HEK293T (cell line): ENCODE measurements at regions not wholly inside any gene's neighbourhood (a gene's known extent, or its start where the extent isn't known, plus 50 kb on each side); places are given as distances from the start of the nearest gene placed in this dataset.
"Not testable (repeated sequence)": the region's sequence is repeated elsewhere in the genome, so short reads cannot be mapped to it uniquely, and the experiment has no call there.

Experiments used
- CTCF ChIA-PET: fragments of 350-600 bp; formaldehyde crosslinking; extraction: SDS; loops from one replicate; lab custom pipeline; 2021; ENCODE audit warnings: antibody characterized with exemption, inconsistent platforms; lab: Yijun Ruan, JAX
- POLR2A ChIA-PET: fragments of 350-600 bp; formaldehyde crosslinking; extraction: SDS; loops from one replicate; lab custom pipeline; 2020; ENCODE audit warnings: antibody characterized with exemption, inconsistent platforms; lab: Yijun Ruan, JAX
- DNase-seq: peaks from one replicate; pipeline ENCODE4 v3.0.0; 2012; ENCODE audit warnings: mixed read lengths; ENCODE audit errors: extremely low spot score
- ARNT ChIP-seq: fragments of 450-650 bp; IDR thresholded peaks from 2 replicates; pipeline ENCODE4 v1.6.1; 2017; ENCODE audit warnings: mild to moderate bottlenecking
- BHLHE40 ChIP-seq: fragments of 450-650 bp; IDR thresholded peaks from 2 replicates; pipeline ENCODE4 v1.6.1; 2016; ENCODE audit warnings: mild to moderate bottlenecking, moderate library complexity, borderline replicate concordance
- CTBP1 ChIP-seq: fragments of 450-650 bp; IDR thresholded peaks from 2 replicates; pipeline ENCODE4 v1.6.1; 2016; ENCODE audit warnings: borderline replicate concordance
- ELF4 ChIP-seq: fragments of 450-650 bp; IDR thresholded peaks from 2 replicates; pipeline ENCODE4 v1.6.1; 2017; ENCODE audit warnings: antibody characterized with exemption
- FOXA1 ChIP-seq: fragments of 450-650 bp; IDR thresholded peaks from 2 replicates; pipeline ENCODE4 v1.6.1; 2016; ENCODE audit warnings: mild to moderate bottlenecking
- FOXK2 ChIP-seq: fragments of 450-650 bp; IDR thresholded peaks from 2 replicates; pipeline ENCODE4 v1.6.1; 2016; ENCODE audit warnings: mild to moderate bottlenecking
- FOXM1 ChIP-seq: fragments of 450-650 bp; IDR thresholded peaks from 2 replicates; pipeline ENCODE4 v1.6.1; 2017; ENCODE audit warnings: mild to moderate bottlenecking, borderline replicate concordance
- HDGF ChIP-seq: fragments of 450-650 bp; IDR thresholded peaks from 2 replicates; pipeline ENCODE4 v1.6.1; 2017; ENCODE audit warnings: antibody characterized with exemption, borderline replicate concordance
- L3MBTL2 ChIP-seq: fragments of 450-650 bp; conservative IDR thresholded peaks from 2 replicates; pipeline ENCODE4 v1.6.1; 2016; ENCODE audit warnings: mild to moderate bottlenecking
- LEF1 ChIP-seq: fragments of 450-650 bp; IDR thresholded peaks from 2 replicates; pipeline ENCODE4 v1.6.1; 2017; ENCODE audit warnings: mild to moderate bottlenecking, borderline replicate concordance
- NFRKB ChIP-seq: fragments of 450-650 bp; IDR thresholded peaks from 2 replicates; pipeline ENCODE4 v1.6.1; 2016; ENCODE audit warnings: mild to moderate bottlenecking, moderate library complexity
- PKNOX1 ChIP-seq: fragments of 450-650 bp; IDR thresholded peaks from 2 replicates; pipeline ENCODE4 v1.6.1; 2016
- SP1 ChIP-seq: fragments of 450-650 bp; IDR thresholded peaks from 2 replicates; pipeline ENCODE4 v1.6.1; 2017
- SUZ12 ChIP-seq: fragments of 450-650 bp; IDR thresholded peaks from 2 replicates; pipeline ENCODE4 v1.6.1; 2016; ENCODE audit warnings: mild to moderate bottlenecking
- TARDBP ChIP-seq: fragments of 450-650 bp; IDR thresholded peaks from 2 replicates; pipeline ENCODE4 v1.6.1; 2016
- ZNF384 ChIP-seq: fragments of 450-650 bp; IDR thresholded peaks from 2 replicates; pipeline ENCODE4 v1.6.1; 2016

GRCh38 chr1:95532335-95532734 lies 298.3 kb downstream of the RWDD3 start:
- CTCF ChIA-PET = no interaction called here
- TF ChIP-seq FOXK2 = no peak
- no peak for TF ChIP-seq HDGF
- no peak for TF ChIP-seq BHLHE40
- TF ChIP-seq ZNF384 = no peak
- no peak for DNase-seq
- POLR2A ChIA-PET = no interaction called here

GRCh38 chr1:95534985-95535384 lies 301.0 kb downstream of the RWDD3 start:
- POLR2A ChIA-PET = no interaction called here
- TF ChIP-seq HDGF = no peak
- CTCF ChIA-PET = no interaction called here
- DNase-seq = no peak

DNA sequence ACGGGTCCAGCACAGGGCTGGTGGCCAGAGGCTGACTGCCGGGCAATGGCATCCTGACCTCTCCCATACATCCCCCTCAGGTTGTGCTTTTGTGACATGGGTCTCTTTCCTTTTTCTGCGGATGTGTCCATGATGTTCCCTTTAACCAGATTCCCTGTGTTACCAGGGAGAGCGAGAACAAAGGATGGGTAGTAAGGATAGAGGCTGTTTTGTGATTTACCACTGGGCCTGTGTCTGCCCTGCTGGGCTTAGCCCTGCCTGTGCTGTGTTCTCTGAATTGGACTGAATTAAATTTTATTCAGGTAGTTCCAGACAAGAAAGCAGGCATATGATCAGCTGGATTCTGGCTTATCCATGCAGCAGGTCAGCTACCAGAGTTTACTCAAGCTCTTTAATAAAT lies 301.6 kb downstream of the RWDD3 start:
- CTCF ChIA-PET = no interaction called here
- DNase-seq = no peak
- POLR2A ChIA-PET = no interaction called here
- no peak for TF ChIP-seq SUZ12
- TF ChIP-seq NFRKB = no peak
- TF ChIP-seq FOXK2 = no peak
- no peak for TF ChIP-seq SP1
- TF ChIP-seq PKNOX1 = no peak
- no peak for TF ChIP-seq ZNF384
- TF ChIP-seq ARNT = no peak
- no peak for TF ChIP-seq FOXA1
- no peak for TF ChIP-seq FOXM1
- TF ChIP-seq TARDBP = no peak
- TF ChIP-seq HDGF = no peak
- TF ChIP-seq LEF1 = no peak

DNA sequence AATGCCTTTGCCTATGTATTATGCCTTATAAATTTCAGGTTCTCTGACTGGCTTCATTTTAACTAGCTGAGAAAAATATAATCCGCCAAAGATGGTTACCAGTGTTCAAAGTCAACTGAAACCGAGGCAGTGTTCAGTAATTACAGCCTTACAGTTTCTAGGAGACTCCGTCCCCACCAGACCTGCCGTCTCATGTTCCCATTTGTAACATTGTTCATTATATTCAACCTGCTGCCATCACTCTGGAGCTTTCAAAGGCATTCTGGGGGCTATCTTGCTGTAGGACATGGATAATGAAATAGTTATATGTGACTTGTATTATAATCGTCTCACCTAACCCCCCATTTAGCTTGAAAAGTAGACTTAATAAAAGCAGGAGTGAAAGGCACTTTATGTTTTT lies 302.5 kb downstream of the RWDD3 start:
- POLR2A ChIA-PET = no interaction called here
- DNase-seq = no peak
- CTCF ChIA-PET = no interaction called here
- TF ChIP-seq FOXM1 (no peak), ZNF384 (no peak), L3MBTL2 (no peak), NFRKB (no peak), ARNT (no peak), FOXK2 (no peak), HDGF (no peak), BHLHE40 (no peak), FOXA1 (no peak), CTBP1 (no peak), SP1 (no peak), LEF1 (no peak), TARDBP (no peak), SUZ12 (no peak), ELF4 (no peak), PKNOX1 (no peak)

GRCh38 chr1:95537176-95537575 lies 303.2 kb downstream of the RWDD3 start:
- ChIA-PET CTCF (no interaction called here), POLR2A (no interaction called here)
- no peak for DNase-seq
- TF ChIP-seq ARNT (no peak), ZNF384 (no peak), LEF1 (no peak)

DNA sequence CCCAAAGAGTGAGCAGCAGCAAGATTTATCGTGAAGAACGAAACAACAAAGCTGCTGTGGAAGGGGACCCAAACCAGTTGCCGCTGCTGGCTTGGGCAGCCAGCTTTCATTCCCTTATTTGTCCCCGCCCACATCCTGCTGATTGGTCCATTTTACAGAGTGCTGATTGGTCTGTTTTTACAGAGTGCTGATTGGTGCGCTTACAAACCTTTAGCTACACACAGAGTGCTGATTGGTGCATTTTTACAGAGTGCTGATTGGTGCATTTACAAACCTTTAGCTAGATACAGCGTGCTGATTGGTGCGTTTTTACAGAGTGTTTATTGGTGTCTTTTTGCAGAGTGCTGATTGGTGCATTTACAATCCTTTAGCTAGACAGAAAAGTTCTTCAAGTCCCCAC lies 304.2 kb downstream of the RWDD3 start:
- CTCF ChIA-PET, POLR2A ChIA-PET, DNase-seq: not testable (repeated sequence)

GRCh38 chr1:95542936-95543335 lies 308.9 kb downstream of the RWDD3 start:
- ChIA-PET CTCF (interaction anchor here (1.0 kb wide), 1 partner anchor 12 kb away, joined by 3 read pairs; no protein-coding TSS in a partner anchor), POLR2A (no interaction called here)
- no peak for TF ChIP-seq LEF1
- no peak for TF ChIP-seq FOXM1
- TF ChIP-seq SP1 = no peak
- no peak for TF ChIP-seq CTBP1
- TF ChIP-seq NFRKB = no peak
- no peak for TF ChIP-seq SUZ12
- no peak for TF ChIP-seq ZNF384
- no peak for TF ChIP-seq BHLHE40
- no peak for TF ChIP-seq FOXK2
- TF ChIP-seq HDGF = no peak
- no peak for TF ChIP-seq FOXA1
- no peak for TF ChIP-seq L3MBTL2
- no peak for TF ChIP-seq ELF4
- no peak for TF ChIP-seq ARNT
- TF ChIP-seq PKNOX1 = no peak
- no peak for TF ChIP-seq TARDBP
- DNase-seq = no peak
